Eye (tissue), 1 donor: ENCODE measurements at regions not wholly inside any gene's neighbourhood (a gene's known extent, or its start where the extent isn't known, plus 50 kb on each side); places are given as distances from the start of the nearest gene placed in this dataset.
"Not testable (repeated sequence)": the region's sequence is repeated elsewhere in the genome, so short reads cannot be mapped to it uniquely, and the experiment has no call there.

Source experiments
- DNase-seq: peaks from one replicate; pipeline ENCODE4 v3.0.0-alpha.2; 2015

GRCh38 chr14:82759656-82760055 is 1226.0 kb upstream of the SEL1L start:
- no peak for DNase-seq

- DNase-seq = no peak
Observed at GRCh38 chr14:82766123-82766522, 1232.5 kb upstream of the SEL1L start.

DNA sequence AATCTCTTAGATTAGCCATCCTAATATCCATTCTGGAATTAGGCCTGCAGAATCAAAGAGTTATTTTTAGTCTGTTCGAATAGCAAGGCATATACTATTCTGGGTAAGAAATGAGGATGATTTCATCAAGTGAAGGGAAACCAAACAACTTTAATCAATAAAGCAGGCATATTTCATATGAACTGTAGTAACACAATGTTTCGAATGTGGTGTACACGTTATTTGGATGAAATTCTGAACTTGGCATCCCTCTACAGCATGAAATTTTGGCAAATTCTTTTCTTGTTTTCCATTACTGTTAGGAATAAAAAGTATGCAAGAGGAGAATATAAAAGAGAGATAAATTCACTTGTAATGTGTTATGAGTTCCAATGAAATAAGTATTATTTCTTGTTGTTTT is 1233.3 kb upstream of the SEL1L start:
- no peak for DNase-seq

- DNase-seq = no peak
Observed at GRCh38 chr14:82776958-82777357, 1243.3 kb upstream of the SEL1L start.

DNA sequence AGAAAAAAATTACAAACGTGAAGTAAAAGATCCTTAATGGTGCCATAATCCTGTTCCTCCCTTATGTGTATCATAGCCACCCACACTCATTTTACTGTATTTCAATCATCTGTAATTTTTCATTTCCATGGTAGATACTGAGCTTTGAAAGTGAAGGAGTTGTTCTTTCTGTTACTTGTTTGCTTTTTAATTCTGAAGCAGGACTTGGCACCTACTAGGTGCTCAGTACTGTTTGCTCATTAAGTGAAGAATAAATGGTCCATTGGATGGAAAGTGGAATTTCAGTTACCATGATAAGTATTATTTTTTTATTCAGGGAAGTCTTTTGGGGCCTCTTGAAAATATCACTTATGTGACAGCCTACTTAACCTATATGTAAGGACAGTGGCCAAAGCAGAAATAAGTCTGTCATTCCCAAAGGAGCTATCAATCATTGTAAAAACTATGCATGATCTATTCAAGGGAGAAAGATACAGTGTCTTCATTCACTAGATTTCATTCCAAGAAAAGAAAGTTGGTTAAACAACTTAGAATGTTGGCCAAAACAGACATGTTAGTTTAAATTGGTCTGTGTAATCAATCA is 1244.4 kb upstream of the SEL1L start:
- no peak for DNase-seq

- DNase-seq = no peak
Observed at GRCh38 chr14:82778601-82779000, 1244.9 kb upstream of the SEL1L start.

DNA sequence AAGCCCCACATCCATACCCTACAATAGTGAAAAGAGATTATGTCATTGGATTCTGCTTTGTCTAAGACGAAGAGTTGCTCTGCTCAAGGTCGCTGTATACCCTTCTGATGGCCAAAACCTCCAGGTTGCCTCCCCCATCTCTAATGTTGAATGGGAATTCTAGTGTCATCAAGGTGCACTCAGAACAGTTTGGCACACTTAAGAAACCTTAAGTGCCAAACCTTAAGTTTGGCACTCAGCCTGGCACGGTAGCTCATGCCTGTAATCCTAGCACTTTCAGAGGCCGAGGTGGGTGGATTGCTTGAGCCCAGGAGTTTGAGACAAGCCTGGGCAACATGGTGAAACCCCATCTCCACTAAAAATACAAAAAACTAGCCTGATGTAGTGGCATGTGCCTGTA is 1245.6 kb upstream of the SEL1L start:
- no peak for DNase-seq

DNA sequence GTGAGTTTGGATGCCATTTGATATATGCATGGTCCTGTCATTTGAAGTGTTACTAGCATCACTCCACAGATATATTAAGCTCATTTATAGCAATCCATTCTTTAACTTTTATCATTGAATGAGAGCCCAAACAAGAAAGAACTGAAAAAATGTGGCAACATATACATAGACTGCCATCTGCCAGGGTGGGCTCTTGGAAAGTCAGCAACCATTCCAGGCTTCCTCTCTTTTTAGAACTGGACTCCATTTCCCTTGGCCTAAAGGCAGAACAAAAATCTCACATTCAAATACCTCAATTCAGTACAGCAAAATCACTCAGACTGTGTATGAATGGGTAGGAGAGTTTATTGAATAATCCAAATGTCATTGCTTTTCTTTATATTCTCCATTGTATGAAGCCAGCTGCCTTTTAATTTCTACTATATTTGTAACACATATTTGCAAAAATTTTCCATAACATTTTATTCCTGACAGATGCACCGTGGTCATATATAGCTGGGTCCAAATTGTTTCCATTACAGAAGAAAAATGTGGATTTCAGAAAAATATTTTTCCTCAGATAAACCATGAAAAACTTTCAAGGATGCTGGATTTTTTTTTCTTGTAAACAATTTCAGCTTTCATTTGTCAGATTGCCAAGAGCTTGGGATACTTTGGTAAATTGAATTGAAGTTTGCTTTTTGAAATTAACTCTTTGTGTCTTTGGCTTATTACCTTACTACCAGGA is 1252.3 kb upstream of the SEL1L start:
- no peak for DNase-seq

DNA sequence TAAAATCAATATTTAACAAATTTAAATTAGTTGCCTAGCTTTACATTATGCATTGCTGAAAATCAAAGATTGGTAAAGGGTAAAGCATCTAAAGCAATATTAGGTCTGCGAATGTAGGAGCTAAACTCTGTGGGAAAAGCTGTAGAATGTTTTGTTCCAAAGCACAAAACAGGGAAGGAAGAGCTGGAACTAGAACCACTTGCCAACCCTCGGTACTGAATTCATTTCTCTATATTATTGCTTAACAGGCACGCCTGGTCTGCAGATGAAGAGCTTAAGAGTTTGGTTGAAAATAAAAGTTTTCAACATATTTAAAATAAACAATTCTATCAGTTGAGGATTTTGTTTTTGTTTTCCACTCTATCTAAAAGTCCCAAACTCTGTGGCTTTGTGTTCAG is 1252.8 kb upstream of the SEL1L start:
- DNase-seq = no peak

GRCh38 chr14:82796086-82796485 is 1262.4 kb upstream of the SEL1L start:
- DNase-seq = peak; percentile 71

GRCh38 chr14:82798276-82798675 is 1264.6 kb upstream of the SEL1L start:
- DNase-seq = no peak

DNA sequence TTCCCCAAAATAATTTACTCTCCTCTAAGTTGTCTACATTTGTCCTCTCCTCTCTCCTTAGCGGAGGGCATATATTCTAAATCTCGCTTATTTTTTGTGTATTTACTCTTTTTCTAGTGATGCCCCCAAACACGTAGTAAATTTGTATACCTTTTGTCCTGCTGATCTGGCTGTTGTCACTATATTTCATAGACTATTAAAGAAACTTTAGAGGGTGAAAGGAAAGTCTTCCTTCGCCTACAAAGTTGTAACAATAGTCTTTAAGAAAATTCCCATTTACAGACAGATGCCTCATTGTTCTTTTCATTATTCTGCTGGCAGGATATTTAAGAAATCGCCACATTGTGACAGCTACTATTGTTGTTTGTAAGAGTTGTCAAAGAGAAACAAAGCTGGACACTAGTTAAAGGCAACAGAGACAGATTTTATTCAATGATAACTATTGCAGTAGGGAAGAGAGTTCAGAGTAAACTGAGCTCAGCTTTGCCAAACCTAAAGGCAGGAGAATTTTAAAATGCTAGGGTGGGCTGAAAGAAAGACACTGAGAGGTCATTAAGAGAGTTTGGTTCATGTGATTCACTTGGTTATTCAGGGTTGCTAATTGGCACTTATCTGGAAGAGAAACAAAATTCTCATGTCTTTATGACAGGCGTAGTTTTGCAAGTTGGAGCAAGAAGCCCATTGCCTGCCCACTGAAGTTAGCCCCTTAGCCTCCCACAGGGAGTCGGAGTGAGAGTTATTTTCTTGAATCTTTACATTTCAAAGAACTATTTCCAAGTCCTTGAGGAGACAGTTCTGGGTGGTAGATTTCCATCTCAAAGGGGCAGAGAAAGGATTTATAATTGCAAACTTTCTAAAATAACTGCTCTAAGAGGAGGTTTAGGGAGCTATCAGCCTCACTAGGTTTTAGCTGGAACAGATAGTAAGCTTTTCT is 1272.5 kb upstream of the SEL1L start:
- DNase-seq = peak; percentile 56

- DNase-seq = no peak
Observed at GRCh38 chr14:82811246-82811645, 1277.6 kb upstream of the SEL1L start.

DNA sequence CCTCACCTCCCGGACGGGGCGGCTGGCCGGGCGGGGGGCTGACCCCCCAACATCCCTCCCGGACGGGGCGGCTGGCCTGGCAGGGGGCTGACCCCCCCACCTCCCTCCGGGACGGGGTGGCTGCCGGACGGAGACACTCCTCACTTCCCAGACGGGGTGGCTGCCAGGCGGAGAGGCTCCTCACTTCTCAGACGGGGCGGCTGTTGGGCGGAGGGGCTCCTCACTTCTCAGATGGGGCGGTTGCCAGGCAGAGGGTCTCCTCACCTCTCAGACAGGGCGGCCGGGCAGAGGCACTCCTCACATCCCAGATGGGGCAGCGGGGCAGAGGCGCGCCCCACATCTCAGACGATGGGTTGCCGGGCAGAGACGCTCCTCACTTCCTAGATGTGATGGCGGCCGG is 1280.7 kb upstream of the SEL1L start:
- not testable (repeated sequence) for DNase-seq

DNA sequence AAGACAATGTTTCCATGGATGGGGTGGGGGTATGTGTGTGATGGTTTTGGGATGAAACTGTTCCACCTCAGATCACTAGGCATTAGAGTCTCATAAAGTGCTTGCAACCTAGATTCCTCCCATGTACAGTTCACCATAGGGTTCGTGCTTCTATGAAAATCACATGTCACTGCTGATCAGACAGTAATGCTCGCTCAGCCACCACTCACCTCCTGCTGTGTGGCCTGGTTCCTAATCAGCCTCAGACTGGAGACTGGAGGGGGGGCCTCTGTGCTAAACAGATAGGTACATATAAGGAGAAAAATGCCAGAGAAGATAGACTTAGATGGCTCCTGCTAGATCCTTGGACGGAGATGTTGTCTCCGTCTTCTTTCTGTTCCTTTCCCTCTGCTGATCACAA is 1296.9 kb upstream of the SEL1L start:
- DNase-seq = peak; percentile 82

GRCh38 chr14:82836256-82836950 is 1302.8 kb upstream of the SEL1L start:
- DNase-seq = no peak

DNA sequence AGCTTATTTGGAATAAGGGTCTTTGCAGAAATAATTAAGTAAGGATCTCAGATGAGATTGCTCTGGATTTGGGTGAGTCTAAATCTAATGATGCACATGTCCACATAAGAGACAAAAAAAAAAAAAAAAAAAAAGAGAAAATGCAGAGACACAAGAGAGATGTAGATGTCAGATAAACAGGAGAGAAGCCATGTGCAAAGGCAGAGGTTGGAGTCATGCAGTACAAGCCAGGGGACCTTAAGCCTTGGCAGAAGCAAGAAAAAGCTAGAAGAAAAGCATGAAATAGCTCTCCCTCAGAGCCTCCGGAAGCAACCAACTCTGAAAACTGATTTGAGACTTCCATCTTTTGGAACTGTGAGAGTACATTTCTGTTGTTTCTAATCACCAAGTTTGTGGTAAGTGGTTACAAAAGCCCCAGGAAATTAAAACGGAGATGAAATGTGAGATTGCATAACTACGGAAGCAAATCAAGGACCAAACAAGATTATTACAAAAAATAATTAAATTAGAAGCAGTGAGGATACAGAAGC is 1304.0 kb upstream of the SEL1L start:
- DNase-seq = no peak

DNA sequence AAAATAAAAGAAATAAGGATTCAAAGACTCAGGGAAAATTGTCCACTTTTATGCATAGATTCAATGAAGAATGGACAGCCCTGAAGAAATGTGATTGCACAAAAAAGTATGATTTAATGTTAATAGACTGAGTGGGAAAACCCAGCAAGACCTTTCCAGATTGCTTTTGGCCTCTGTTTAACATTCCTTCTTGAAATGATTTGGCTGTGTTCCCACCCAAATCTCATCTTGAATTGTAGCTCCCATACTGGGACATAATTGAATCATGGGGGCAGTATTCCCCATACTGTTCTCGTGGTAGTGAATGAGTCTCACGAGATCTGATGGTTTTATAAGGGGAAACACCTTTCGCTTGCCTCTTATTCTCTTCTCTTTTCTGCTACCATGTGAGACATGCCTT is 1316.9 kb upstream of the SEL1L start:
- DNase-seq = no peak

- no peak for DNase-seq
Observed at GRCh38 chr14:82854131-82854530, 1320.5 kb upstream of the SEL1L start.

GRCh38 chr14:82854901-82855300 is 1321.2 kb upstream of the SEL1L start:
- peak; percentile 42 for DNase-seq

- peak; percentile 75 for DNase-seq
Observed at GRCh38 chr14:82855912-82856391, 1322.3 kb upstream of the SEL1L start.

DNA sequence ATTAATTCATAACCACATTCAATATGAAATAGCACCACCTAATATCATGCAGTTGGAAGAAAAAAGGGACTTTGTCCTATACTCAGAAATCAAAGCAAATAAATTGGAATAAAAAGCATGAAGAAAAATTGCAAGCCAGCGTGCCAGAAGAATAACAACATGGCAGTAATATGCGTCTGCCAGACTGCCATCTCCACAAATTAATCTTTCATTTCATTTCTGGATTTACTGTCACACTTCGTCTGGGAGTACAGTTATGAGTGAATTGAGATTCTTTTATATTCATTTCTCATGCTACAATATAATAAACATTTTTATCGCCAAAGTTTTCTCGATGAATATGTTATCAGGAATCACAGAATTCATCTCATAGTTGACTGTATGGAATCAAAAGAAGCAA is 1327.7 kb upstream of the SEL1L start:
- DNase-seq = no peak

DNA sequence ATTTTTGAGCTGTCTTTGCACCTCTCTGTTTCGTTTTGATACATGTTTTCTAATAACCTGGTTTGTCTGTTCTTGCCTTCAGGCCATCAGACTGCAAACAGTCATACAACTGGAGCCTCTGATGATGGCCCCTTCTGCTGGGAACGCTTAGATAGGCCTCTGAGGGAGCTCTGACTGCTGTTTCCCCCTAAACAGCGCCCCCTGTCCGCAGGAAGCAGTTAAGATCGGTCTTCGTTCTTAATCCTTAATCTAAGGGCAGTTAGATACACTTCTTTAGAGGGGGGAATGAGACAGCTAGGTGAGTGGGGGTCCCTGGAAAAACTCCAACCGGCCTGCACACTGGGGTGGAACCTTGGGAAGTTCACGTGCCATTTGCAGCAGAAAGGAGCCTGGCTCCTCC is 1338.8 kb upstream of the SEL1L start:
- no peak for DNase-seq
